WTC11 (cell line): ENCODE measurements at regions not wholly inside any gene's neighbourhood (a gene's known extent, or its start where the extent isn't known, plus 50 kb on each side); places are given as distances from the start of the nearest gene placed in this dataset.

Source experiments
- ATF3 ChIP-seq: sonication (generic); formaldehyde crosslinking; conservative IDR thresholded peaks from 2 replicates; pipeline ENCODE4 v1.8.1; 2022; ENCODE audit warnings: mild to moderate bottlenecking, missing genetic modification reagents
- TCF7 ChIP-seq: sonication (generic); formaldehyde crosslinking; IDR thresholded peaks from 2 replicates; pipeline ENCODE4 v1.8.0; 2022; ENCODE audit warnings: mild to moderate bottlenecking, low read depth, missing genetic modification reagents, moderate library complexity
- TP53 ChIP-seq: sonication (generic); formaldehyde crosslinking; IDR thresholded peaks from 2 replicates; pipeline ENCODE4 v1.8.1; 2023; ENCODE audit warnings: mild to moderate bottlenecking, missing genetic modification reagents

GRCh38 chr12:19058235-19059021 lies 71.1 kb upstream of the PLEKHA5 start:
- no peak for TF ChIP-seq TP53 (CRISPR knock-in tag)
- no peak for TF ChIP-seq ATF3 (CRISPR knock-in tag)
- no peak for TF ChIP-seq TCF7 (CRISPR knock-in tag)
